Muscle of leg (tissue), 3 donors: ENCODE measurements at regions not wholly inside any gene's neighbourhood (a gene's known extent, or its start where the extent isn't known, plus 50 kb on each side); places are given as distances from the start of the nearest gene placed in this dataset.

Source experiments
- DNase-seq: peaks from one replicate; pipeline ENCODE4 v3.0.0; 2013
- H3K27ac ChIP-seq: one replicate; pipeline ENCODE4 v1.5.1; 2013; ENCODE audit warnings: mild to moderate bottlenecking, low read length, control low read depth
- H3K27me3 ChIP-seq: one replicate; pipeline ENCODE4 v1.6.1; 2013; ENCODE audit warnings: low read length; ENCODE audit not compliant: control insufficient read depth, insufficient read depth
- H3K36me3 ChIP-seq: one replicate; pipeline ENCODE4 v1.6.1; 2013; ENCODE audit warnings: low read length; ENCODE audit not compliant: control insufficient read depth, insufficient read depth
- H3K4me1 ChIP-seq: one replicate; pipeline ENCODE4 v1.6.1; 2013; ENCODE audit warnings: low read length; ENCODE audit not compliant: control insufficient read depth, insufficient read depth
- H3K4me3 ChIP-seq: one replicate; pipeline ENCODE4 v1.5.1; 2013; ENCODE audit warnings: low read length, control low read depth
- H3K9me3 ChIP-seq: replicated peaks from 2 replicates; pipeline ENCODE4 v1.6.1; 2013; ENCODE audit warnings: low read depth, low read length; ENCODE audit not compliant: control insufficient read depth
- WGBS: methylation state at CpG from one replicate; pipeline ENCODE4 v1.1.5; 2013; ENCODE audit warnings: missing lambda C conversion rate; ENCODE audit not compliant: insufficient coverage; 5-methylcytosine and 5-hydroxymethylcytosine counted together

GRCh38 chr1:219347376-219347775, 173.7 kb downstream of the LYPLAL1 start:
- WGBS, result no CpG with 5 or more reads among the region's 1 CpG
- Histone ChIP-seq H3K27ac (peak overlapping the region; percentile 89), H3K4me1 (peaks cover 17% of the 10 kb centered on the region), H3K27me3 (no peaks in the 10 kb centered on the region), H3K36me3 (no peaks in the 10 kb centered on the region), H3K9me3 (peaks cover 9% of the 10 kb centered on the region), H3K4me3 (no peak overlapping the region)
- DNase-seq, result no peak

GRCh38 chr1:219345953-219346352, 172.3 kb downstream of the LYPLAL1 start:
- H3K9me3 ChIP-seq, result peaks cover 11% of the 10 kb centered on the region
- H3K27me3 ChIP-seq, result no peaks in the 10 kb centered on the region
- DNase-seq, result no peak
- peaks cover 17% of the 10 kb centered on the region for H3K4me1 ChIP-seq
- H3K27ac ChIP-seq, result no peak overlapping the region
- no peaks in the 10 kb centered on the region for H3K36me3 ChIP-seq
- H3K4me3 ChIP-seq, result no peak overlapping the region

GRCh38 chr1:219342836-219343235, 169.2 kb downstream of the LYPLAL1 start:
- H3K9me3 ChIP-seq, result peaks cover 11% of the 10 kb centered on the region
- peaks cover 4% of the 10 kb centered on the region for H3K4me1 ChIP-seq
- H3K36me3 ChIP-seq, result no peaks in the 10 kb centered on the region
- no peak overlapping the region for H3K27ac ChIP-seq
- H3K27me3 ChIP-seq, result no peaks in the 10 kb centered on the region
- WGBS, result no CpG with 5 or more reads among the region's 4 CpGs
- H3K4me3 ChIP-seq, result no peak overlapping the region
- no peak for DNase-seq

GRCh38 chr1:219340796-219341195, 167.1 kb downstream of the LYPLAL1 start:
- peaks cover 3% of the 10 kb centered on the region for H3K9me3 ChIP-seq
- DNase-seq, result no peak
- no peaks in the 10 kb centered on the region for H3K36me3 ChIP-seq
- no peaks in the 10 kb centered on the region for H3K27me3 ChIP-seq
- no CpG with 5 or more reads among the region's 1 CpG for WGBS
- no peak overlapping the region for H3K4me3 ChIP-seq
- H3K27ac ChIP-seq, result no peak overlapping the region
- no peaks in the 10 kb centered on the region for H3K4me1 ChIP-seq

- no peaks in the 10 kb centered on the region for H3K36me3 ChIP-seq
- H3K27me3 ChIP-seq, result no peaks in the 10 kb centered on the region
- H3K9me3 ChIP-seq, result peaks cover 2% of the 10 kb centered on the region
- peak; percentile 35 for DNase-seq
- WGBS, result no CpG with 5 or more reads among the region's 1 CpG
- H3K4me3 ChIP-seq, result no peak overlapping the region
- H3K4me1 ChIP-seq, result no peaks in the 10 kb centered on the region
- H3K27ac ChIP-seq, result no peak overlapping the region
Measured at GRCh38 chr1:219339466-219339865, 165.8 kb downstream of the LYPLAL1 start.

- WGBS, result no CpG with 5 or more reads among the region's 1 CpG
- Histone ChIP-seq H3K9me3 (peaks cover 2% of the 10 kb centered on the region), H3K36me3 (no peaks in the 10 kb centered on the region), H3K27ac (no peak overlapping the region), H3K4me3 (no peak overlapping the region), H3K4me1 (no peaks in the 10 kb centered on the region), H3K27me3 (no peaks in the 10 kb centered on the region)
- no peak for DNase-seq
Measured at GRCh38 chr1:219337588-219337987, 163.9 kb downstream of the LYPLAL1 start.

- DNase-seq, result no peak
- no peaks in the 10 kb centered on the region for H3K9me3 ChIP-seq
- no peak overlapping the region for H3K27ac ChIP-seq
- 75% methylated on average over 1 of the region's 1 CpG for WGBS
- no peak overlapping the region for H3K4me3 ChIP-seq
- H3K27me3 ChIP-seq, result no peaks in the 10 kb centered on the region
- H3K36me3 ChIP-seq, result peaks cover 3% of the 10 kb centered on the region
- H3K4me1 ChIP-seq, result peaks cover 3% of the 10 kb centered on the region
Measured at GRCh38 chr1:219333626-219334025, 159.9 kb downstream of the LYPLAL1 start.

GRCh38 chr1:219331424-219331823, 157.7 kb downstream of the LYPLAL1 start:
- H3K9me3 ChIP-seq, result peaks cover 3% of the 10 kb centered on the region
- H3K4me3 ChIP-seq, result no peak overlapping the region
- WGBS, result no CpG with 5 or more reads among the region's 5 CpGs
- DNase-seq, result no peak
- no peak overlapping the region for H3K27ac ChIP-seq
- H3K27me3 ChIP-seq, result no peaks in the 10 kb centered on the region
- peaks cover 4% of the 10 kb centered on the region for H3K36me3 ChIP-seq
- H3K4me1 ChIP-seq, result peaks cover 3% of the 10 kb centered on the region

- Histone ChIP-seq H3K27me3 (no peaks in the 10 kb centered on the region), H3K4me1 (peaks cover 3% of the 10 kb centered on the region), H3K9me3 (peaks cover 3% of the 10 kb centered on the region), H3K36me3 (peaks cover 4% of the 10 kb centered on the region), H3K4me3 (no peak overlapping the region), H3K27ac (no peak overlapping the region)
- DNase-seq, result no peak
- WGBS, result no CpG with 5 or more reads among the region's 2 CpGs
Measured at GRCh38 chr1:219330669-219331068, 157.0 kb downstream of the LYPLAL1 start.

- H3K4me1 ChIP-seq, result peaks cover 3% of the 10 kb centered on the region
Measured at GRCh38 chr1:219330001-219330400, 156.3 kb downstream of the LYPLAL1 start.

GRCh38 chr1:219329578-219329977, 155.9 kb downstream of the LYPLAL1 start:
- no peak overlapping the region for H3K4me3 ChIP-seq
- peaks cover 4% of the 10 kb centered on the region for H3K36me3 ChIP-seq
- H3K27ac ChIP-seq, result no peak overlapping the region
- peaks cover 3% of the 10 kb centered on the region for H3K4me1 ChIP-seq
- peaks cover 3% of the 10 kb centered on the region for H3K9me3 ChIP-seq
- no CpG with 5 or more reads among the region's 4 CpGs for whole genome bisulfite sequencing
- no peaks in the 10 kb centered on the region for H3K27me3 ChIP-seq
- no peak for DNase-seq

More at GRCh38 chr1:219330001-219330400, 156.3 kb downstream of the LYPLAL1 start:
- H3K36me3 ChIP-seq, result peaks cover 4% of the 10 kb centered on the region
- H3K9me3 ChIP-seq, result peaks cover 3% of the 10 kb centered on the region
- no peak for DNase-seq
- H3K4me3 ChIP-seq, result no peak overlapping the region
- no peak overlapping the region for H3K27ac ChIP-seq
- no peaks in the 10 kb centered on the region for H3K27me3 ChIP-seq
